ENCODE measurements at regions not wholly inside any gene's neighbourhood (a gene's known extent, or its start where the extent isn't known, plus 50 kb on each side); places are given as distances from the start of the nearest gene placed in this dataset.

DNA sequence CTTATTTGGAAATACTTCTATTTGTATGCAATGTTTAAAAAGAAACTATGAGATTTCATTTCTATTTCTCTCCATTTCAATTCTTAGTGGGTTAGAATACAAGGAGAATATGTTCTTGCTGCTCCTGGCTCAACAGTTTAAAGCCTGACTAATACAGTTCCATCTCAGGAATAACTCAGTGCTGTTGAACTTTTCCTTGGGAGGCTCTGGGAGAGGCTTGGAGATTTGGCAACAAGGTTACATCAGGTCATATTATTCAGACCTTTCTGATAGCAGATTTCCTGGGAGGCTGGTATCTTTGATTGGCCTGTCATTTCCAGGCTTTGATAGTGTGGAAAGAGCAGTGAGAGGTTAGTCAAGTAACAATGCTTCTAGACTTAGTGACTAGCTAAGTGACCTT lies 481.7 kb upstream of the KLF4 start:
- DNase-seq, result no peak

DNA sequence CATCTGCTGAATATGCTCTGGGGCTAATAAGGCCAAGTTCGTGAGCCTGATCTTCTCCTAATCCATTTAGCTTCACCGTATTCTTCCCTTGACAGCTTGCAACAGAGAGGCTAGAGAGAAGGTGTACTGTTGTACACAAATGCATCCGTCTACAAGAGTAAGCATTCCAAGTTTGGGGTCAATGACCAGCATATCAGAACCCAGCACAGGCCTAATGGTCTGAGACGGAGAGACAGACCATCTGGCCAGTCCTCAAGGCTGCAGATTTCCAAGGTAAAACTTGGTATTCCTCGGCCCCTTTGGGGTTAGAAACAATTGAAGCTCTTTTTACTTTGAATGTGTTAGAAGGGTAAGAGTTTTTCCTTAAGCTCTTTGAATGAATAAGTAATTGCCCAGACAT lies 481.2 kb upstream of the KLF4 start:
- no peak for DNase-seq

DNA sequence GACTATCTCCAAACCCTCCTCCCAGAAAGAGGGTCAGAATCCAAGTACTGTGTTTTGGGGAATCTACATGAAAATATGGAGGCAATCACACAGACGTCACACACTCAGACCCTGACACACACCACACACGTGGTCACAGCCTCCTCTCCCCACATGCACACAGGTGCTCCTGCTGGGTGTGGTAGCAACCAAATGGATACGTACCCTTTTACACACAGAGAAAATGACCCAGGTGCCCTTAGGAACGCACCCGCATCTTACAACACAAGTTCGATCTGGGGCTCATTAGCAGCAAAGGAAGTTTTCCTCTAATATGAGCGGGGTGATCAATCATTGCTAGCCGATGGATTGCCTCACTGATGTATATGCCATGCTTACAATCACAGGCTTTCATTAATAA lies 480.2 kb upstream of the KLF4 start:
- DNase-seq, result no peak

DNA sequence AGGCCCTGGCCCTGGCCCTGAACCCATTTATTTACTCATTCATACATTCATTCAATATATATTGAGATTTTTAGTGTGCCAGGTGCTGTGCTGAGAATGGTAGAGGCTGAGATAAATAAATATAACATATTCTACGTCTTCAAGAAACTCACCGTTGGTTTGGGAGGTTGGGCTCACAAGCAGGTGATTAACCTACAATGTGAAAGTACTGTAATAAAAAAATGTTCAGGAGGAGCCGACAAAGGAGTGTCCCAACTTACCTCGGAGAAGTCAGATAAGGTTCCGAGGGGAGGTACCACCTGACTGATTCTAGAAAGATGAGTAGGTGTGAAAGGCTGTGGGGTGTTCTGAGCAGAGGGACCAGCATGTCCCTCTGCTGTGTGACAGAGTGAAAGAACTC lies 479.6 kb upstream of the KLF4 start:
- DNase-seq, result no peak

DNA sequence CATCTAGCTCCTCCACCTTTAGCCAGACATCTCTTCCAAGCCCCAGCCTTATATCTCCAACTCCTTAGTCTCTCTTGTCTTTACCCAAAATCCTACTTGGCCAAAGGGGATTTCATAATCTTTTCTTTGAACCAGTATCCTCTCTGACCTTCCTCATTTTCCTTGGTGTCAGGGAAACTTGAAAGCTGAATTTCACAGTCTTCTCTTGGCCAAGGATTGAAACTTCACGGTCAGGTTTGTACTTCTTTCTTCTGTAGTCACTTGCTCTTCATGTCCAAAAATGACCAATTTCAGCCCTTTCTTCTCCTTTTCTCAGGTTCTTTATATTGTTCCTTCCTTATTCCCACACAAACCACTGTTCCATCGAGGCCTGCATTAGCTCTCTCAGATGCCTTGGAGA lies 473.7 kb upstream of the KLF4 start:
- no peak for DNase-seq

DNA sequence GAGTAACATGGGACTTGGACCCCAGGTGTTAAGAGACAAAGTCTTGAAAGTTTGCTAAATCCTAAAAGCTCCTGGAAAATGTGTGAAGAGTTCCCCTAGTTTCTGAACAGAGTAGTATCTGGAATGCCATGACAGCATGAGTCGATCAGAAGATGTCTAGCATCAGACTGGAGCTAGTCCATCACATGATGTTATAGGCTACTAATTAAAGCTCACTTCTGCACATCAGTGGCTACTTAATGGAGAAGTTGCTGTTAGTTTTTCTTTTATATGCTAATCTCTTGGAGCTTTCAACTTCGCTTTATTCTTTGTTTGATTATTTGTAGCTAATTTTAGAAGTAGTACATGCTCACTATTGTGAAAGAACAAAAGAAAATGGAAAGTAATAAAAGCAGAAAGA lies 471.3 kb upstream of the KLF4 start:
- no peak for DNase-seq

DNA sequence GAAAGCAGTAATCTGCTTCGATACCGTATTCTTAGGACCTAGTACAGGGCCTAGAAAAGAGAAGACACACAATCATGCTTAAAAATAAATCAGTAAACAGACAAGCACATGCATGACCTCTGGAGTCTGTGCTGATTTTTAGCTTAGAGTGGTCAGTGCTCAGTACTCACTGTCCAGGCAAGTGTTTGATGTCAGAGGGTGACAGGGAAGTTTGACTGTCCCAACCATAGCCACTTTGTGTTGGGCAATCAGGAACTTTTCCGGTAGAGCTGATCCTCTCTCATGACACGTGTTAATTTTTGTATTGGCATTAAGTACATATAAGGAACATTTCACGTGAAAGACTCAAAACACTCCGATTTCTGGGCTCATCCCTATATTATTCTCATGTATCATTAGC lies 464.7 kb upstream of the KLF4 start:
- no peak for DNase-seq

DNA sequence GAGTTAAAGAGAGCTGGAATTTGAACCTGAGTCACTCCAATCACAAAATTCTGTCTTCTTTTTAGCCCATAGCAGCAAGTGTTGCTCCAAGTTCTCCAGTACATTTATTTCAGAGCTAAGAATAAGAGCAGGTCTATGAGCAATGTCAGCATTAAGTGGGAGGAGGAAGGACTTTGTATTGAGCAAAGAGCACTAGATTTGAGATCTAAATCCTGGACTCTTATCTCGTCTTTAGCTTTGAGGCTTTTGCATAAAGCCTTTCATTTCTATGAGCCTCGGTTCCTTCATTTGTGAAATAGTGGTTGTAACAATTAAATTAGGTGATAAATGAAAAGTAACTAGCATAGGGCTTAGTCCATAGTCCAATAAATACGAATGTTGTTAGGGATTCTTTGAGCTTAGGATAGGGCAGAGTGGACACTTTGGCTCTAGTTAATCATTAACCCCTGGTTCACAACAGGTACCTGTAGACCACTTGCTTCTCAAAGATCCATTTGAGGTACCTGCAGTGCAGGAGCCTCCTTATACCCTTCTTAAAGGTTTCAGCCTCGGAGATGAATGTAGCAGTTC lies 464.1 kb upstream of the KLF4 start:
- no peak for DNase-seq

DNA sequence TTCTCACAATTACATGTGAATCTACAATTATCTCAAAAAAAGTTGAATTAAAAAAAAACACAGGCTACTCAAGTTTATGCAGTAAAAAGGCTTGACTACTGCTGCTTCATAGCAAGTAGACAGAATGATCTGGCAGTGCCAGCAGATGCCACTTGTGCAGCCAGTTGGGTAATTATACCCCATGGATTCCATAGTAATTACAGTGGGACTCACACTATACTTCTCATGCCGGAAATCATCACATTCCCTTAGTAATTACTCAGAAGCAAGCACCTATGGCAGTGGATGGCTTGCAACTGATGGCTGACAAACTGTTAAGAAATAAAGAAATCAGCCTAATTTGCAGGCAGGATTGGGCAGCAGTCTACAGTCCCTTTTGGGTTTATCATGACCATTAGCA lies 463.2 kb upstream of the KLF4 start:
- no peak for DNase-seq

DNA sequence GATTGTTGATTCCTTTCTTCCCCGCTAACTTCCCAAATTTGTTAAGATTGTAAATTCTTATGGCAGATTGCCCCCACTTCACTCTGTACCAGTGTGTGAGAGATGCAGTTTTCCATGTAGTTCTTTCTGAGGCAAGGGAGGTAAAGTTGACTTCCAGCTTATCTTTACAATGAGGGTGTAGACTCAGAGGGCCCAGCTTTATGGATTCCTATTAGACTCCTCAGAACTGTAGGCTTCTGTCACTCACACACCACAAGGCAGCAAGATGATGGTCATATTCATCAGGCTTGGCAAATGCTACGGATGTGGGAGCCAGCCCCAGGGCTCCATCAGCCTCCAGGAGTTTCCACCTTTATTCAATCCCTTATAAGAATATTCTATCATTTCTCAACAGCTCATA lies 461.9 kb upstream of the KLF4 start:
- no peak for DNase-seq

DNA sequence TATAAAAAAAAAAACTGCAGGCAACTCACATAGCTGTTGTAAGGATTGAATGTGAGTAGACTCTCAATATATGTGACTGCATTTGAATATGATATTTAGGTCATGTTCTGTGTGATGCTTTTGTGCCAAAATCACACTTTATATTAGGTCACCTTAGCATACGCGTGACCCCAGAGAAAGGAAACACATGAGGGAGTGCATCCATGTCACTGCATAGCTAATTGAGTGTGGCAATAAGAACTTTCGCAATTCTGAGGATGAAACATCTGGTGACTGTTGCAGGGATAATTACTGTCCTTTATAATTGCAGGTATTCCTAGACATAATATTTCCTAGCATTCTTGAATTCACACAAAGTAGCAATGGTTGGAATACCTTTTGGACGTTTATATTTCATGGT lies 459.5 kb upstream of the KLF4 start:
- no peak for DNase-seq

DNA sequence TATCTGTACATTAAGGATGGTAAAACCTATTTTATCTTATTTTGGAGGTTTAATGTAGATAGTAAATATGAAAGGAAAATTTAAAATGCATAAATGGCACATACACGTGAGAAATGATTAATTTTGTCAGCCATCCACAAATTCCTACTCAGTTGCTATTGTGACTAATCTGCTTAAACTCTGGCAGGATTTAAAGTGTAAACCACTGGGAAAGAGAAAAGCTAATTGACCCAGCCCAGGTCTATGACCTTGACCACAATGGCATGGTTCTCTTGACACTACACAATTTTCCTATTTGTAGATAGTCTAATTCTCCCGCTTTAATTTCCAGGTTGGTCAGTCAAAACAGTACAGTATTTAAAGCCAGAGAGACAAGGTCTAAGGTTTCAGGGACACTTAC lies 459.0 kb upstream of the KLF4 start:
- no peak for DNase-seq

DNA sequence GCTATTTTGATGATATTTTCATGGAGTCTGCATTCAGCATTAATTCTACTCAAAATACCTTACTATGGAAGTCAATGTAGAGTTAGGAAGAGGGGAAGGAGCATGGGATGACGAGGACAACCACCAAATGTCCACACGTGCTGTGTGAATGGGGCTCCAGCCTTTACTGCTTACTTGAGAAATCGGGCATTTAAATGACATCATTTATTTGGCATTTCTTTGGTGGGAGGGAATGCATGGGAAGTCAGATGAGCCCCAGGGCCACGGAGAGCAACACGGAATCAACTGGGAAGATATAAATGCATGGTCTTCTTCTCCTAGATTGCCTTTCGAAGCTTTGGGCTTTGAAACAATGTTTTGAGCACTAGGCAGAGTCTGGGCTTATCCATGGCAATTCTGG lies 458.5 kb upstream of the KLF4 start:
- no peak for DNase-seq

DNA sequence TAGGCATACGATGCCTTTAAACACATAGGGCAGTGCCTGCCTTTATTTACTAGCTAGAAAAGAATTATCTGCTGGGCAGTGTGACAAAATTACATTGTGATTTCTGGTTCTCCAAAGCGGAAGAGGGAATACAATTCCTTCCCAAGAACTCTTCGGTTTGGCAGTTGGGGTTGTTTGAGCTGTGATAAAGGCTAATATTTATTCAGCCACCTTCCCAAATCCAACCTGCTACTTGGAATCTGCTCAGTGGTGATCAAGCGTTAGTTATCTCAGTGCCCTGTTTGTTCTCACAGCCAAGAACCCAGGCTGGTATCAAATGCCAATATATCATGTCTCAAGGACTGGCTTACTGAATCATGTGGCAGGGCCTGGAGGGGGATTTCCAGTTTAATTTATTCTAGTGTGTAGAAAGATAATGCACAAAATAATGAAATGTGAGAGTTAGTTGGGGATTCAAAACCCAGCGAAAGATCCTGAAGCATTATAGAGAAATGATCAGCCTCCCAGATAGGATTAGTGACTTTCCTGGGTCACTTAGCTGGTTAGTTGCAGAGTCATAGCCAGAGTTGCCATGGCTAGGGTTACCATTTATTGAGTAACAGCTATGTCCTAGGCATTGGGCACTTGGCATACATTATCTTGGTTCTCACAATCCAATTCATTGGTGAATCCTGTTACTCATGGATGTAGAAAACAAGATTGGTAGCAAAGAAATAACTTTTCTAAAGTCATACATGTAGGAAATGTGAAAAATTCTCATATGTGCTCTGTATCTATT lies 457.0 kb upstream of the KLF4 start:
- DNase-seq, result no peak

DNA sequence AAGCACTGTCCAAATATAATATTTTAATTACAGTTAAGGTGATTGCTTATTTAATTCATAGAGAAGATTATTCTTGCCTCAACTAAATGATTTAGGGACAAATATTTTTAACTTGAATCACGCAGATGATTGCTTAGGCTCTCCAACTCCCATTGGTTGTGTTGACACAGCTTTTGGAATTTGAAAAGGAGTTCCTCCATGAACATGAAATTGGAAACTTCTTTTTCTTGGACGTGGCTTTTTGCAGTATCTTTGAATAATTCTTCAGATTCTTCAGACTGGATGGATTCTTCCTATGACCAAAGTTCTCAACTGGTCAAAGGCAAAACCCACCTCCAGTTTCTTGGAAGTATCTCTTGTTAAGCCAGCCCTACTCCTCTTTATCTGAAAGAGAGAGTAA lies 456.4 kb upstream of the KLF4 start:
- no peak for DNase-seq

DNA sequence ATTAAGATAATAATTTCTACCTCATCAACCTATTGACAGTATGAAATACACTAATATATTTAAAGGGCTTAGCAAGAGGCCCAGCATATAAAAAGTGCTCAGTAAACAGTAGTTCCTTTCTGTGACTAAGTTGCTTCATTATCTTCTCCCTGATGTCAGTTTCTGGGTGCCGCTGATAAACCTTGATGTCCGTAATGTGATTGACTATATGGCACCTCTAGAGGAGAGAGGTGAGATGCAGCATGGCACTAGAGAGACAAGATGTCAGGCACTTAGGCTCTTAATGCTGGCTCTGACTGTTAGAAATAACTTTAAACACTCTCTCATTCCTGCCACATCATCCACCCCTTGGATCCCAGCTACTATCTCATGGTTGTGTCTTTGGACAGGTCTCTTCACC lies 455.9 kb upstream of the KLF4 start:
- DNase-seq, result no peak

DNA sequence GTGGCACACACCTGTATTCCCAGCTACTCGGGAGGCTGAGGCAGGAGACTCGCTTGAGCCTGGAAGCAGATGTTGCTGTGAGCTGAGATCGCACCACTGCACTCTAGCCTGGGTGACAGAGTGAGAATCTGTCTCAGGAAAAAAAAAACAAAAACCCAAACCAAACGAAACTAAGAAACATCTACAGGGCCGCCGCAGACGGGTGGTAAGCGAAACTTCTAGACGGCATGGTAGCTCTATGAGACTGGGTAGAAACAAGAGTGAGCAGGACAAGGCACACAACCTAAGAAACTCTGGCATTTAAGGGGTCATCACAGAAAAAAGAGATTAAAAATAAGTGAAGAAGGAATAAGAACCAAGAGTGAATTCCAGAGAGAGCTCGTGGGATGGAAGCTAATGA lies 454.8 kb upstream of the KLF4 start:
- DNase-seq, result no peak

DNA sequence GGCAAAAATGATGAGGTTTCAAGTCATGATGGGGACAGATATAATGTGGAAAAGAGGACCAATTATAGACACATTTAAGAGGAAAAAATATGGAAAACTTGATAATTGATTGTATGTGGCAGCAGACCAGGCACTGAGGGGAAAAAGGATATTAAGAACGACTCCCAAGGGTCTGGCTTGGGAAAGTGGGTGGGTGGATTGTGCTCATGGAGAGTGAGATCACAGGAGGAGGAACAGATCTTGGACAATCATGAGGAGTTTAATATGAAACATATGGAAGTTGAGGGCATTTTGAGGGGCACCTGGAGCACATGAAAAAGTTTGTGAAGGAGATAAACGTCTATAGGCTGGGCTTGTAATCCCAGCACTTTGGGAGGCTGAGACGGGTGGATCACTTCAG lies 454.3 kb upstream of the KLF4 start:
- no peak for DNase-seq

DNA sequence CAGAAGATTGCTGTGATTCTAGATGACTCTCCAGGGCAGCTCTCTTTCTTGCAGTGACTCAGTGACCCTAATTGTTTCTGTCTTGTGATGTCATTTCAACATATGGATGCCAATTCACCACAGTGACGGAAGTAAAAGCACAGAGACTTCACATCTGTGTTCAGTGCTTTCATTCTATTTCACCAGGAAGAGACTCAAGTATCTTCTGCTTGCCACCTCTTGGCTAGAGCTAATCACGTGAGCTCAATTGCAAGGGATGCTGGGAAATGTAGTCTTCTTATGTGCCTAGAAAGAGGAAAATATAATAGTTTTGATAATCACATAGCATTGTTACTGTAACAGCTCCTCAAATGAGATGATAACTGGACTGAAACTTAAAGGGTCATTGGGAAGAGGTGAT lies 453.3 kb upstream of the KLF4 start:
- no peak for DNase-seq

DNA sequence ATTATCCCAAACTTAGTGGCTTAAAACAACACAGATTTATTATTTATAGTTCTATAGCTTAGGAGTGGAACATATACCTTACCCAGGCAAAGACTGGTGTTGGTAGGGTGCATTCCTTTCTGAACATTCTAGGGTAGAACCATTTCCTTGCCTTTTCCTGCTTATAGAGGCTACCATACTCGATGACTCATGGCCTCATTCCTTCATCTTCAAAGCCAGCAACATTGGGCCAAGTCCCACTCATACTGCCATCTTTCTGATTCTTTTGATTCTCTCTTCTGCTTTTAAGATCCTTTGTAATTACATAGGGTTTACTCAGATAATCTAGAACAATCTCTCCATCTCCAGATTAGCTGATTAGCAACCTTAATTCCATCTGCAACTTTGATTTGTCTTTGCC lies 452.7 kb upstream of the KLF4 start:
- DNase-seq, result no peak

DNA sequence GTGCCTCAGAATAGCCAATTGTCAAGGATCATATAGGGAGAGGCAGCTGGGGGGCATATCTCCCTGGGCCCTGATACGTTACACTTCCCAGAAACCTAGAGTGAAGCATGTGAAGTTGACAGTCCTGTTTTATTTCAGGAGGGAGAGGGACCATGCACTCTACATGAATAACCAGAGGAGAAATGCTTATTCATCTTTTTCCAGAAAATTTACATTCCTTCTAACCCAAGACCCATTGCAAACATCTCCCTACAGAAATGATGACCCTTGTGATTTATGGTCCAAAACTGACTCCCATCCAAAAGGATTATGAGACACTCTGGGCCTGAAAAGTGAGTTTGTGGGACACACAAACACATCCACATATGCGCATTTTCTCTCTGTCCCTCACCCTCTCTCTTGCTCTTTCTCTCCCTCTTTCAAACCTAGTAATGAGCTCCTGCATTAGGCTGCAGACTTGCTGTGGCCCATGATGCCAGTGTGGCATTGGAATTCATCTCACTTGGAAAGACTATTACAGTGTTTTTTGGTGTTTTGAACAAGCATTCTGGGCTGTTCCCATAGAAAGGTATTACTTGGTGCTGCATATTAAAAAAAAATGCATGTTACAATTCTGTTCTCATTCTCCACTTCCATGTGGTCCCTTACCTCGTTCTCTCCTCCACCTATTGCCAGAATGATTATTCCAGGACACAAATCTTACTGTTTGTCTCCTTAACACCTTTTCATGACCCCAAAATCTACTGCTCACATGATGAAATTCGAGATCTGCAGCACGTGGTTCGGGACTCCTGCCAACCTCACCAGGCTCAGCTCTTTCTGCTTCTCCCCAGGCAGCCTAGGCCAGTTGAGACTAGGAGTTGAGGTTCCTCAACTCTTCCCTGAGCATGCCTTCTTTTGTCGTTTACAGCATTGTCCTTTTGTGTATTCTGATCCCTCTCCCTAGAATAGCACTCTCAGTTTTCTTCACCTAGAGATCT lies 451.3 kb upstream of the KLF4 start:
- no peak for DNase-seq

DNA sequence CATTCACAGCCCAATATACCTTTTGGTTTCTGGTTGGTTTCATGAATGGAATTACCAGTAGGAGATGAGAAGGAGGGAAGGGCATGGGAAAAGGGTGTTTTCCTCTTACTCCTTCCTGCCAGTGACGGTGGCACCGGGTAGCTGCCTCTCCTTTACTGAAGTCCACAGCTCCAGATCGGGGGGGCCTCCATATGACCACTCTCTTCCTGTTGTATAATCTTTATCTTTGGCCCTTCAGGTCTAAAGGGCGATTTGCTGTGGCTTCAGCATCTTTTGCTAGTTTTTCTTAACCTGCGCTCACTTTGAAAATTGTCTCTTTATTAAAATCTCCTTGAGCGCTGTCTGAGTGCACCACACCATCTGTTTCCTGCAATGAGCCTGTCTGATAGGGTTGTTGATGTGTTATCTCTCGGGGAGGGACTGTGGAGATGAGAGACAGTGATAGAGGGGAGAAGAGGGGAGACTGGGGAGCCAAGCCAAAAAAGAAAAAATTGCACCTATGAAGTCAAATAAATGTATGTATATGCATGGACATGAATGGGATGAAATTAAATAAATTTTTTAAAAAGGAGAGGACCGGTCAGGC lies 449.3 kb upstream of the KLF4 start:
- DNase-seq, result no peak

DNA sequence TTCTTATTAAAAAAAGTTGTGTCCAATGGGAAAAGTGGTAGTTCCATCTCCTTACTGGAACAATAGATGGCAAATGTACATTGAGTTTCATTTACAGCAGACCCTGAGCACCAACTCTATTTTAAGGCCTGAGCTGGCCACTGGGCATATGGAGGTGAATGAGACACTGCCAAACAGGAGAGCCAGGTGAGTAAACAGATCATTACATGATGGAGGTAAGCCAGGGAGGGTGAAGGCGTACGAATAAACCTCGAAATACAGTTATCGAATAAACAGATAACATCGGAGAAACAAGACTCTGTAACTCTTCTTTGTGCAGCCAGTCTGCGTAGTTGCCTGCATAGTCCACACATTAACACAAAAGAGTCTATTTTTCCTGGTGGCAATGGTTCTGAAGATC lies 446.4 kb upstream of the KLF4 start:
- no peak for DNase-seq

DNA sequence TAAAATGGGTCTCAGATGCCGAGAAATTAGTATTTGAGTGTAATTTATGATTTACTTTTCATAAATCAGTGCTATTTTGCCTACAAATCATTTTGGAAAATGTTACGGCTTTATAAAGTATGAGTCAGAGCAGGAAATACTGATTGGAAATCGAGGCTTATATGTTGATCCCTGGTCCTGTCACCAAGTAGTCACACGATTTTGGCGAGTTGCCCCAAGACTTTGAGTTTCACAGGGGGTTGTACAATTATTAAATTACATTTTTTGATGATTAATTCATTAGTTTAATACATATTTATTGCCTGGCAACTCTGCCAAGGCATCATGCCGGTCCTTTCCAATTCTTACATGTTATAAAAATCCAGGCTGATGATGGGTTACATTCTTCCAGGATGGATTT lies 443.9 kb upstream of the KLF4 start:
- no peak for DNase-seq

Data from activated CD4-positive, CD25-positive, alpha-beta regulatory T cell (primary cell).